Suprapubic skin (tissue), 3 donors: ENCODE measurements at regions not wholly inside any gene's neighbourhood (a gene's known extent, or its start where the extent isn't known, plus 50 kb on each side); places are given as distances from the start of the nearest gene placed in this dataset.

Source experiments
- CTCF ChIP-seq, 2 donors: fragments of 200-600 bp in 1 of 2; fragments of 450-650 bp in 1 of 2; sonication (generic) in 1 of 2; IDR thresholded peaks; one replicate each; pipeline ENCODE4 v1.5.1; 2016 to 2019; ENCODE audit warnings: antibody characterized with exemption in 2 of 2, mild to moderate bottlenecking in 1 of 2, moderate library complexity in 1 of 2
- POLR2A ChIP-seq, 2 donors: fragments of 450-650 bp; IDR thresholded peaks; one replicate each; pipeline ENCODE4 v1.6.1; 2017; ENCODE audit warnings: antibody characterized with exemption in 2 of 2, mild to moderate bottlenecking in 2 of 2, moderate library complexity in 2 of 2

GRCh38 chr14:34111505-34111904, 160.6 kb upstream of the EGLN3 start:
- TF ChIP-seq CTCF (IDR thresholded peaks at IDR 0.05), result no peak
- TF ChIP-seq POLR2A (IDR thresholded peaks at IDR 0.05), result no peak
